Neural progenitor cell (in vitro differentiated cells): ENCODE measurements at regions not wholly inside any gene's neighbourhood (a gene's known extent, or its start where the extent isn't known, plus 50 kb on each side); places are given as distances from the start of the nearest gene placed in this dataset.

Experiments
- EZH2 ChIP-seq: fragments of 200-600 bp; sonication (generic); IDR thresholded peaks from 2 replicates; pipeline ENCODE4 v1.6.1; 2017; ENCODE audit warnings: antibody characterized with exemption, mild to moderate bottlenecking, moderate library complexity
- EZH2phosphoT487 ChIP-seq: fragments of 200-600 bp; sonication (generic); IDR thresholded peaks from 2 replicates; pipeline ENCODE4 v1.6.1; 2017; ENCODE audit warnings: antibody characterized with exemption
- TF ChIP-seq, protein P1 (sequence below): fragments of 200-600 bp; sonication (generic); IDR thresholded peaks from 2 replicates; pipeline ENCODE4 v1.5.1; 2017; ENCODE audit warnings: antibody characterized with exemption, mild to moderate bottlenecking

- TF ChIP-seq, protein P1, sequence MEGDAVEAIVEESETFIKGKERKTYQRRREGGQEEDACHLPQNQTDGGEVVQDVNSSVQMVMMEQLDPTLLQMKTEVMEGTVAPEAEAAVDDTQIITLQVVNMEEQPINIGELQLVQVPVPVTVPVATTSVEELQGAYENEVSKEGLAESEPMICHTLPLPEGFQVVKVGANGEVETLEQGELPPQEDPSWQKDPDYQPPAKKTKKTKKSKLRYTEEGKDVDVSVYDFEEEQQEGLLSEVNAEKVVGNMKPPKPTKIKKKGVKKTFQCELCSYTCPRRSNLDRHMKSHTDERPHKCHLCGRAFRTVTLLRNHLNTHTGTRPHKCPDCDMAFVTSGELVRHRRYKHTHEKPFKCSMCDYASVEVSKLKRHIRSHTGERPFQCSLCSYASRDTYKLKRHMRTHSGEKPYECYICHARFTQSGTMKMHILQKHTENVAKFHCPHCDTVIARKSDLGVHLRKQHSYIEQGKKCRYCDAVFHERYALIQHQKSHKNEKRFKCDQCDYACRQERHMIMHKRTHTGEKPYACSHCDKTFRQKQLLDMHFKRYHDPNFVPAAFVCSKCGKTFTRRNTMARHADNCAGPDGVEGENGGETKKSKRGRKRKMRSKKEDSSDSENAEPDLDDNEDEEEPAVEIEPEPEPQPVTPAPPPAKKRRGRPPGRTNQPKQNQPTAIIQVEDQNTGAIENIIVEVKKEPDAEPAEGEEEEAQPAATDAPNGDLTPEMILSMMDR: no peak
- no peak for TF ChIP-seq EZH2phosphoT487
- no peak for TF ChIP-seq EZH2
These were observed 834.3 kb downstream of the LRRTM4 start for GRCh38 chr2:76687923-76688322.
